DND-41 (cell line): ENCODE measurements at regions not wholly inside any gene's neighbourhood (a gene's known extent, or its start where the extent isn't known, plus 50 kb on each side); places are given as distances from the start of the nearest gene placed in this dataset.

Experiments used
- CTCF ChIP-seq: IDR thresholded peaks from 2 replicates; pipeline ENCODE4 v1.5.1; 2012; ENCODE audit warnings: borderline replicate concordance, low read length, moderate library complexity, mild to moderate bottlenecking; ENCODE audit not compliant: poor library complexity, severe bottlenecking; ENCODE audit errors: extremely low read depth
- EZH2 ChIP-seq: IDR thresholded peaks from 3 replicates; pipeline ENCODE4 v1.6.1; 2012; ENCODE audit warnings: borderline replicate concordance, low read depth, mild to moderate bottlenecking, moderate library complexity, low read length, inconsistent platforms; ENCODE audit not compliant: severe bottlenecking

GRCh38 chr16:5693426-5693825, 595.8 kb upstream of the EEF2KMT start:
- no peak for TF ChIP-seq CTCF
- TF ChIP-seq EZH2, result no peak
